ENCODE measurements at regions not wholly inside any gene's neighbourhood (a gene's known extent, or its start where the extent isn't known, plus 50 kb on each side); places are given as distances from the start of the nearest gene placed in this dataset.

GRCh38 chr3:39716849-39717248, 92.6 kb upstream of the MYRIP start:
- no peak for TF ChIP-seq CTCF (IDR thresholded peaks at IDR 0.05; ENCODE audit: insufficient read depth, low read length)
- TF ChIP-seq POLR2AphosphoS5 (IDR thresholded peaks at IDR 0.05; ENCODE audit: low read depth), result no peak
- no peak for TF ChIP-seq GABPA (IDR thresholded peaks at IDR 0.05; ENCODE audit: low read depth)
- TF ChIP-seq, protein P1, sequence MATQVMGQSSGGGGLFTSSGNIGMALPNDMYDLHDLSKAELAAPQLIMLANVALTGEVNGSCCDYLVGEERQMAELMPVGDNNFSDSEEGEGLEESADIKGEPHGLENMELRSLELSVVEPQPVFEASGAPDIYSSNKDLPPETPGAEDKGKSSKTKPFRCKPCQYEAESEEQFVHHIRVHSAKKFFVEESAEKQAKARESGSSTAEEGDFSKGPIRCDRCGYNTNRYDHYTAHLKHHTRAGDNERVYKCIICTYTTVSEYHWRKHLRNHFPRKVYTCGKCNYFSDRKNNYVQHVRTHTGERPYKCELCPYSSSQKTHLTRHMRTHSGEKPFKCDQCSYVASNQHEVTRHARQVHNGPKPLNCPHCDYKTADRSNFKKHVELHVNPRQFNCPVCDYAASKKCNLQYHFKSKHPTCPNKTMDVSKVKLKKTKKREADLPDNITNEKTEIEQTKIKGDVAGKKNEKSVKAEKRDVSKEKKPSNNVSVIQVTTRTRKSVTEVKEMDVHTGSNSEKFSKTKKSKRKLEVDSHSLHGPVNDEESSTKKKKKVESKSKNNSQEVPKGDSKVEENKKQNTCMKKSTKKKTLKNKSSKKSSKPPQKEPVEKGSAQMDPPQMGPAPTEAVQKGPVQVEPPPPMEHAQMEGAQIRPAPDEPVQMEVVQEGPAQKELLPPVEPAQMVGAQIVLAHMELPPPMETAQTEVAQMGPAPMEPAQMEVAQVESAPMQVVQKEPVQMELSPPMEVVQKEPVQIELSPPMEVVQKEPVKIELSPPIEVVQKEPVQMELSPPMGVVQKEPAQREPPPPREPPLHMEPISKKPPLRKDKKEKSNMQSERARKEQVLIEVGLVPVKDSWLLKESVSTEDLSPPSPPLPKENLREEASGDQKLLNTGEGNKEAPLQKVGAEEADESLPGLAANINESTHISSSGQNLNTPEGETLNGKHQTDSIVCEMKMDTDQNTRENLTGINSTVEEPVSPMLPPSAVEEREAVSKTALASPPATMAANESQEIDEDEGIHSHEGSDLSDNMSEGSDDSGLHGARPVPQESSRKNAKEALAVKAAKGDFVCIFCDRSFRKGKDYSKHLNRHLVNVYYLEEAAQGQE (IDR thresholded peaks at IDR 0.05; ENCODE audit: insufficient replicate concordance, low read depth), result no peak
- no peak for TF ChIP-seq SPI1 (IDR thresholded peaks at IDR 0.05; ENCODE audit: borderline replicate concordance, low read depth)
